ENCODE measurements at regions not wholly inside any gene's neighbourhood (a gene's known extent, or its start where the extent isn't known, plus 50 kb on each side); places are given as distances from the start of the nearest gene placed in this dataset.
"Not testable (repeated sequence)": the region's sequence is repeated elsewhere in the genome, so short reads cannot be mapped to it uniquely, and the experiment has no call there.

- DNase-seq (ENCODE audit: low read depth): no peak
Measured at GRCh38 chr4:8721621-8722020, 129.1 kb downstream of the CPZ start.

- DNase-seq (ENCODE audit: low read depth): no peak
Measured at GRCh38 chr4:8719421-8719820, 126.9 kb downstream of the CPZ start.

GRCh38 chr4:8717470-8717869, 124.9 kb downstream of the CPZ start:
- DNase-seq (ENCODE audit: low read depth): not testable (repeated sequence)

- no peak for DNase-seq (ENCODE audit: low read depth)
Measured at GRCh38 chr4:8710946-8711345, 118.4 kb downstream of the CPZ start.

- no peak for DNase-seq (ENCODE audit: low read depth)
Measured at GRCh38 chr4:8710416-8710815, 117.9 kb downstream of the CPZ start.

DNA sequence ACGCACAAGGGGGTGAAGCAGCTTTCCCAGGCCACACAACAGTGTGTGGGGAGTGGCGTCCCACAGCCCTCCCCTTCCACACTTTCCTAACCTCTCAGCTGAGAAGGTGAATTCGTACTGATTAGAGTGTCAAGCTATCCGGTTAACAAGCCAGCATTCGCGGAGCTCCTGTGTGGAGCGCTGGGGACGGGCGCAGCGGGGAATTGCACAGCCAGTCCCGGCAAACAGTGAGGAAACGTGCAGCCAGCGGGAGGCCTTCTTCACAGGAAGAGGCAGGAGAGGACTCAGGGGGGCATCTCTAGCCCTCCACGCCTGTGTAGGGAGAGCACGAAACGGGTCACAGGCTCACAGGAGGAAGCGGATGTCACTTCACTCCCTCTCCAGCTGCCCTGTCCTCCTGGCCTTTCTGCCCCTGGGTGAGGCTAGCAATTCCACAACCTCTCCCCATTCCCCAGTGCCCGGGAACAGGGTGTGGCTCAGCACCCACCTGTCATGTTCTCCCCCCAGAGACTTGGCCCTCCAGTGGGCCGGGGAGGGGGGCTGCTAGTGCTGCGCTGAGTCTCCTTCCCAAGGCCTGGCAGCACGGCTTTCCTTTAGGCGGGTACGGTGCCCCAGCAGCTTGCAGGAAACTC, 117.3 kb downstream of the CPZ start:
- no peak for DNase-seq (ENCODE audit: low read depth)

GRCh38 chr4:8709050-8709728, 116.6 kb downstream of the CPZ start:
- DNase-seq (ENCODE audit: low read depth): no peak

- no peak for DNase-seq (ENCODE audit: low read depth)
Measured at GRCh38 chr4:8708401-8709021, 115.9 kb downstream of the CPZ start.

GRCh38 chr4:8707045-8707781, 114.6 kb downstream of the CPZ start:
- no peak for DNase-seq (ENCODE audit: low read depth)

DNA sequence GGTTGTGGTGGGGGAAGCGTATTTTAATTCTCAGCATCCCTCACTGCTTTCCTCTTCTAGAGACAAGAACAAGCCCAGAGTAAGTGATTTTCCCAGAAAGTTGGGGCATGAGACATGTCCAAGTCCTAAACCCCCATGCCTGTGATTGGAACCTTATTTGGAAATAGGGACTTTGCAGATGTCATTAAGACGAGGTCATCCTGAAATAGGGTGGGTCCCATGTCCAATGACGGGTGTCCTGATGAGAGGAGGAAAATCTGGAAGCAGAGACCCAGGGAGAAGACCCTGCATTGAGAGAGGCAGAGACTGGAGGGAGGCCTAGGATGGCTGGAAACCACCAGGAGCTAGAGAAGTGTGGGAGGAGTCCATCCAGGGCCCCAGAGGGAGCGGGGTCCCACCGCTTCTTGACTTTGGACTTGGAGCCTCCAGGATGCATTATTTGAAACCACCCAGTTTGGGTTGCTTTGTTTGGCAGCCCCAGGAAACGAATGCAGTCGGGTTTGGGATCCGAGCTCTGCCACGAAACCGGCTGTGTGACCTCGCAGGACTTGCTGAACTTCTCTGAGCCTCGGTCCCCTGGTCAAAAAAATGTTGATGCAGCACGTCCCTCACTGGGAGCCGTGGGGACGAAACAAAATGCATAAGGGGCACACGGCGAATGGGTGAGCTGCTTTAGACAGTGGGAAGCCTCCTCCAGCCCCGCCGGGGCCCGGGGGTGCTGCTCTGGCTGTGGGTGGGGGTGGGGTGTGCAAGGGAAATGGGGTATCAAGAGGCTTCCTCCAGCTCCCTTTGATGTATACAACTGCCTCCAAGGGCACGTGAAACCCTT, 113.9 kb downstream of the CPZ start:
- no peak for DNase-seq (ENCODE audit: low read depth)

DNA sequence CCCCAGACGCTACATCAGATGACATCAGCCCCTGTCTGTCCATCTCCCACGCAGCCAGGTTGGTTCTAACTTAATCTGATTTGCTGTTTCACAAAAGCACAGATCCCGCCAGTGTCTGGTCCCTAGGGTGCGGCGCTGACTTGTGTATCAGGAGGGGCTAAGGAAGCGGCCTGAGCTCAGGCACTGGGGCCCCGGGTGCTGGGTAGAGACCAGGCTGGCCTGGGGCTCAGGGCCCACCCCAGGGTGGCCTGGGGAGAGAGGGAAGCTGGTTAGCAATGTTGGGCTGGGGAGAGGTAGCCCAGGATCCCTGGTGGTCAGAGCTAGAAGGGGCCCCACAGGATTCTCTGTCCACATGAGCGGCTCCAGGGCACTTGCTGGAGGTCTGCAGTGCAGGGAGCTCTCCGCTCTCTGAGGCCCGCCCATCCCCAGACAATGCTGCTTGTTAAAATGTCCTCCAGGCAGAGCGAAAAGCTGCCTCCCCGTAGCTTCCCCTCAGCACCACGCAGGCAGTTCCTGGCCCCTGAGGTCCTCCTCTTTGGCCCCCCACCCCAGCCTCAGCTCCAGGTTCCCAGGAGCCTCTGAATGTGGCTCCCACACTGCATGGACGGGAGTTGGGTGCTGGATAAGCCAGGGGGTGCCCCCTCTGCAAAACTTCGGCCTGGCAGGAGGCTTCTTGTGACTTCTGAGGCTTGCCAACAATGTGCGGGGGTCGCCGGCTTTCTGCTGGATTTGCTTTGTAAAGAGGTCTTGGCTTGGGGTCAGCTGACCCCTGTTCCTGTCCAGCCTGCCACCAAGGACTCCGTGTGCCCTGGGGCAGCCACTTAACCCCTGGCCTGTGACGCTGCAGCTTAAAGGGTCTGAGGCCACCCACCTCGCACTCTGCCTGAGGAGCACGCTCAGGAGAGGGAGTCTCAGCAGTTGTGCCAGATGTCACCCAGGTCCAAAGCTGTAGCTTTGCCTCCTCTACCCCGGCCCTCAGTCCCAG, 112.9 kb downstream of the CPZ start:
- no peak for DNase-seq (ENCODE audit: low read depth)

DNA sequence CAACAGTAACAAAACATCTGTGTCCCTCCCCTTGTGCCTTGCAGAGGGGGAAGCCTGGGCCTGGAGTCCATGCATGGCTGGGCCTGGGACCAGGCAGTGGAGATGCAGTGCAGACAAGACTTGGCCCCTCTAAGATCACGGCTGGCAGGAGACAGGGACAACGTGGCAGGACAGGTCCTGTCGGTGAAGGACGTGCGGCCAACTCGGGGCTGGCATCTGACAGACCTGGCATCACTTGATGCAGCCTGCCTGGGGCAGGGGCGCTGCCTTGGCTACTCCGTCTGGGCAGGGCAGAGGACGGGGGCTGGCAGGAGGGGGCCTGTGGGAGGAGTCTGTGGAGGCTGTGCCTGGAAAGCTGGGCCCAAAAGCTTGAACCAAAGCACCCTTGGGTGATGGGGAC, 112.1 kb downstream of the CPZ start:
- no peak for DNase-seq (ENCODE audit: low read depth)

DNA sequence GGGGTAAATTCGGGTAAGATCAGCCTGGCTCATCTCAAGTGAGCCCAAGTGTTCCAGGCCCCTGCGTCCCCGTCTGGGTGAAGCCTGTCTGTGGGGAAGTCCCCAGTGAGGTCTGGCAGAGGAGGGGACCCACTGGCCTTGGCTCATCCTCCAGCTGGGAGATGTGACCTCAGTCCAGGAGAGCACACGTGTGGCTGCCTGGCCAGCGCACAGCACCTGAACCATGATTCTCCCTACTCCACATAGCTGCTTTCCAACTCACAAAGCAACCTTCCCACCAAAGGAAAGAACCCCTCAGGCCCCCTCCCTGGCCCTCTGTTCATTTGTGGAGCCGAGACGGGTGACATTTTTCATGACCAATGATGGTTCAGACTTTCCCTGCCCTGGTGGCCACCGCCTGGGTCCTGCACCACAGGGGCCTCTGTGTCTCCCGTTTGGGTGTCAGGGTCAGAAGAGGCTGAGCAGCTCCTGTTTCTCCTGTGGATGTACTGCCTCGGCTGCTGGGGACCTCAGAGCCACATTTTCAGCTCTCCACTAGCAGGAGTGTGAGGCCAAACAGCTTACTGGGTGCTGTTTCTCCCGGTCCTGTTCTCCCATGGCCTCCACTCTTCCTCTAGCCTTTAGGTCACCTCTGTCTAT, 111.4 kb downstream of the CPZ start:
- no peak for DNase-seq (ENCODE audit: low read depth)

DNA sequence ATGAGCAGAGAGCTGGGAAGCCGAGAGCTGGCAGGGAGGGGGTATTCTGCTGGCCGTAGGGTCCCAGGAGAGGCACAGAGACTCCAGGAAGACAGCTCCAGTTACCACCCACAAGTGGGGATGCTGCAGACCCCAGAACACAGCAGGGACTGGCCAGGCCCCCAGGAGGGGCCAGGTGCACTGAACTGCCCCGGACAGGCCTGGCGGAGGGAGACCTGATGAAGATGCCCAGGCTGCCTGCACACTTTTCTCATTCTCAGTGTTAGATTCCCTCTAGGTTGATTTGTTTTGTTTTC, 110.8 kb downstream of the CPZ start:
- no peak for DNase-seq (ENCODE audit: low read depth)

GRCh38 chr4:8702516-8703400, 110.2 kb downstream of the CPZ start:
- no peak for DNase-seq (ENCODE audit: low read depth)

DNA sequence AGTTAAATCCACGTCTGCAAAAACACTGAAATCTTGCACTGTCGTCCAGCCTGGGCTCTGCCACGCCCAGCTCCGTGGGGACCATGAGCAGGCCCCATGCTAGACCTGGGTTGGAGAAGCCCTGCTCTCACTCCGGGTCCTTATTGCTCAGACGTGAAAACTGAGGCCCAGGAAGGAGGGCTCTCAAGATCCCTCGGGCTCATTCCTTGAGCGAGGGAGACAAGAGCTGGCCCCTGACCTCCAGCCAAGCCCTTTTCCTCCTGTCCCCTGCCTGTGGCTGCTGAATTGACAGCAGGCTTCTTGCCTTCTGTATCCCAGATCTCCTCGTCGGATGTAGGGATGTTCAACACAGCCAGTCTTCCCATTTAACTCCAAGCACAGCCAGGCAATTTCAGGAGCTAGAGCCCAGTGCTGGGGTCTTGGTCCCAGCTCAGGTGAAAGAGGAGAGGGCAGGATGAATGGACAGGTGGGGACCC, 109.5 kb downstream of the CPZ start:
- no peak for DNase-seq (ENCODE audit: low read depth)

- DNase-seq (ENCODE audit: low read depth): no peak
Measured at GRCh38 chr4:8701126-8702019, 108.8 kb downstream of the CPZ start.

GRCh38 chr4:8700531-8700930, 108.0 kb downstream of the CPZ start:
- no peak for DNase-seq (ENCODE audit: low read depth)

Measured in myocyte (in vitro differentiated cells).